Mammary epithelial cell (primary cell): ENCODE measurements at regions not wholly inside any gene's neighbourhood (a gene's known extent, or its start where the extent isn't known, plus 50 kb on each side); places are given as distances from the start of the nearest gene placed in this dataset.

ENCODE experiments used
- CTCF ChIP-seq, 2 donors: IDR thresholded peaks in 1 of 2; conservative IDR thresholded peaks in 1 of 2; 2 replicates each; pipeline ENCODE4 v1.5.1; 2011 to 2012; ENCODE audit warnings: inconsistent platforms in 2 of 2, low read length in 2 of 2, mild to moderate bottlenecking in 2 of 2, control low read depth in 1 of 2, low read depth in 1 of 2; ENCODE audit not compliant: insufficient read depth in 1 of 2; ENCODE audit errors: extremely low read depth in 1 of 2
- EZH2 ChIP-seq: IDR thresholded peaks from 2 replicates; pipeline ENCODE4 v1.6.1; 2012; ENCODE audit warnings: low read length, inconsistent platforms, borderline replicate concordance

GRCh38 chr6:23589811-23590210, 536.2 kb upstream of the NRSN1 start:
- TF ChIP-seq CTCF (conservative IDR thresholded peaks at IDR 0.05 in 1 of 2, IDR thresholded peaks at IDR 0.05 in 1 of 2; ENCODE audit: extremely low read depth in 1 of 2, insufficient read depth in 1 of 2, low read depth in 1 of 2, low read length in 2 of 2) (no peak), EZH2 (no peak)
